OCI-LY1 (cell line): ENCODE measurements at regions not wholly inside any gene's neighbourhood (a gene's known extent, or its start where the extent isn't known, plus 50 kb on each side); places are given as distances from the start of the nearest gene placed in this dataset.

Experiments
- H2AFZ ChIP-seq: fragments of 200-600 bp; sonication (generic), shearing (Covaris generic); 2 replicates; pipeline ENCODE4 v1.6.0; 2014; ENCODE audit warnings: antibody characterized with exemption, mild to moderate bottlenecking, low read length
- H3F3A ChIP-seq: fragments of 200-600 bp; sonication (generic), shearing (Covaris generic); 2 replicates; pipeline ENCODE4 v1.6.0; 2014; ENCODE audit warnings: mild to moderate bottlenecking, antibody characterized with exemption, low read length, moderate library complexity; ENCODE audit not compliant: insufficient read depth
- H3K27ac ChIP-seq: fragments of 200-600 bp; sonication (generic); 2 replicates; pipeline ENCODE4 v1.5.1; 2014; ENCODE audit warnings: low read length, mixed run types, mild to moderate bottlenecking, low read depth; ENCODE audit not compliant: poor library complexity, severe bottlenecking
- H3K27me3 ChIP-seq: fragments of 200-600 bp; sonication (generic); 2 replicates; pipeline ENCODE4 v1.6.0; 2014; ENCODE audit warnings: antibody characterized with exemption, mild to moderate bottlenecking, low read length, moderate library complexity; ENCODE audit not compliant: insufficient read depth
- H3K36me3 ChIP-seq: fragments of 200-600 bp; sonication (generic); 2 replicates; pipeline ENCODE4 v1.6.1; 2014; ENCODE audit warnings: mild to moderate bottlenecking, antibody characterized with exemption, low read length, moderate library complexity, mixed read lengths; ENCODE audit not compliant: insufficient read depth
- H3K4me1 ChIP-seq: fragments of 200-600 bp; sonication (generic); 2 replicates; pipeline ENCODE4 v1.5.1; 2014; ENCODE audit warnings: mild to moderate bottlenecking, low read length, moderate library complexity; ENCODE audit not compliant: insufficient read depth, severe bottlenecking
- H3K4me2 ChIP-seq: fragments of 200-600 bp; sonication (generic), shearing (Covaris generic); 2 replicates; pipeline ENCODE4 v1.6.1; 2014; ENCODE audit warnings: low read length
- H3K4me3 ChIP-seq: fragments of 200-600 bp; sonication (generic); 2 replicates; pipeline ENCODE4 v1.5.1; 2014; ENCODE audit warnings: low read length, low read depth, mild to moderate bottlenecking, mixed read lengths; ENCODE audit not compliant: poor library complexity, severe bottlenecking
- H3K79me2 ChIP-seq: fragments of 200-600 bp; shearing (Covaris generic); 2 replicates; pipeline ENCODE4 v1.6.1; 2016; ENCODE audit warnings: mixed run types, low read length, mixed read lengths; ENCODE audit not compliant: insufficient read depth
- H3K9ac ChIP-seq: fragments of 200-600 bp; sonication (generic), shearing (Covaris generic); 2 replicates; pipeline ENCODE4 v1.6.1; 2014; ENCODE audit warnings: mild to moderate bottlenecking, low read length, mixed read lengths
- H3K9me2 ChIP-seq: fragments of 200-600 bp; sonication (generic), shearing (Covaris generic); 2 replicates; pipeline ENCODE4 v1.6.1; 2014; ENCODE audit warnings: low read depth, mild to moderate bottlenecking, low read length, mixed read lengths
- H3K9me3 ChIP-seq: fragments of 200-600 bp; shearing (Covaris generic); 2 replicates; pipeline ENCODE4 v1.6.1; 2014; ENCODE audit warnings: low read length, mixed read lengths
- H4K20me1 ChIP-seq: fragments of 200-600 bp; sonication (generic), shearing (Covaris generic); 2 replicates; pipeline ENCODE4 v1.6.0; 2016; ENCODE audit warnings: mild to moderate bottlenecking, low read length; ENCODE audit not compliant: insufficient read depth
- EZH2 ChIP-seq: fragments of 200-600 bp; sonication (generic), shearing (Covaris generic); IDR thresholded peaks from 2 replicates; pipeline ENCODE4 v1.8.0; 2017; ENCODE audit warnings: borderline replicate concordance, mixed run types, mild to moderate bottlenecking, antibody characterized with exemption, low read length, moderate library complexity, mixed read lengths
- TF ChIP-seq, protein P1 (sequence below): fragments of 200-600 bp; sonication (generic), shearing (Covaris generic); IDR thresholded peaks from 2 replicates; pipeline ENCODE4 v1.5.1; 2017; ENCODE audit warnings: mild to moderate bottlenecking, antibody characterized with exemption, low read length, moderate library complexity, mixed read lengths

DNA sequence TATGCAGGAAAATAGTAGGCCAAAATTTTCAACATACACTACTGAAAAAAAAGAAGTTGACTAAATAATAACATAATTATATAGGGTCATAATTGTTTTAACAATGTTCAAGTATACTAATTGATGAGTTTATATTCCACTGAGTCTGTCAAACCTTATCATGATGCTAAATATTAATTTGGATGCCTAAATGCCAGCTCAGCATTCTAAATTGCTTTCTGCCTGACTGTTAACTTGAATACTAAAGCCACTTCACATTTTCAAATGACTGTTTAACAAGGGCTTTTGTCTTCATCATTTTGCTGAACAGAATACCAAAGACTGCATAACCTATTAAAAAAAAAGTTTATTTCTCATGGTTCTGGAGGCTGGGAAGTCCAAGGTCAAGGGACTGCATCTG is 232.8 kb downstream of the DOK5 start:
- Histone ChIP-seq H3K4me3 (no peak overlapping the region), H3K36me3 (no peaks in the 10 kb centered on the region)

DNA sequence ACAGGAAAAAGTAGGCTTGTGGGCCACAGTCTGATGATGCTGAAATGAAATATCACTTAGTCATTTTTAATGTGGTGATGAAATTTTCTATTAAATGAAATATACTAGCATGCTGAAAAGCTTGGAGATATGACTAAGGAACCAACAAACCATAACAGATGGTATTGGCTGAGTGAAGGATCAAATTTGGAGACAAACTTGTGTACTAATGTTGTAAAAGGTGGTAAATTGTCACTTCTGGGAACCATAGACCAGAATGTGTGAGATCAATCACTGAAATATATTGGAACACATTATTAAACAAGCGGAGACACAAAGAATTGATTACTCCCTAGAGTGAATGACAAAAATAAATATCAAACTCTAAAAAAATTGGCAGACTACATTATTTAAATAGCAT is 232.4 kb downstream of the DOK5 start:
- Histone ChIP-seq H3K79me2 (no peaks in the 10 kb centered on the region), H3K27ac (no peak overlapping the region), H3K27me3 (no peaks in the 10 kb centered on the region), H3K9ac (no peak overlapping the region), H2AFZ (no peak overlapping the region), H3K4me3 (no peak overlapping the region), H3K4me2 (no peak overlapping the region), H3K4me1 (no peaks in the 10 kb centered on the region), H3K9me2 (no peaks in the 10 kb centered on the region), H3K9me3 (no peaks in the 10 kb centered on the region), H3K36me3 (no peaks in the 10 kb centered on the region), H3F3A (no peaks in the 10 kb centered on the region), H4K20me1 (no peaks in the 10 kb centered on the region)
- no peak for TF ChIP-seq EZH2
- TF ChIP-seq, protein P1, sequence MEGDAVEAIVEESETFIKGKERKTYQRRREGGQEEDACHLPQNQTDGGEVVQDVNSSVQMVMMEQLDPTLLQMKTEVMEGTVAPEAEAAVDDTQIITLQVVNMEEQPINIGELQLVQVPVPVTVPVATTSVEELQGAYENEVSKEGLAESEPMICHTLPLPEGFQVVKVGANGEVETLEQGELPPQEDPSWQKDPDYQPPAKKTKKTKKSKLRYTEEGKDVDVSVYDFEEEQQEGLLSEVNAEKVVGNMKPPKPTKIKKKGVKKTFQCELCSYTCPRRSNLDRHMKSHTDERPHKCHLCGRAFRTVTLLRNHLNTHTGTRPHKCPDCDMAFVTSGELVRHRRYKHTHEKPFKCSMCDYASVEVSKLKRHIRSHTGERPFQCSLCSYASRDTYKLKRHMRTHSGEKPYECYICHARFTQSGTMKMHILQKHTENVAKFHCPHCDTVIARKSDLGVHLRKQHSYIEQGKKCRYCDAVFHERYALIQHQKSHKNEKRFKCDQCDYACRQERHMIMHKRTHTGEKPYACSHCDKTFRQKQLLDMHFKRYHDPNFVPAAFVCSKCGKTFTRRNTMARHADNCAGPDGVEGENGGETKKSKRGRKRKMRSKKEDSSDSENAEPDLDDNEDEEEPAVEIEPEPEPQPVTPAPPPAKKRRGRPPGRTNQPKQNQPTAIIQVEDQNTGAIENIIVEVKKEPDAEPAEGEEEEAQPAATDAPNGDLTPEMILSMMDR, result no peak

More for the DNA sequence above, 232.8 kb downstream of the DOK5 start:
- no peak for TF ChIP-seq EZH2
- TF ChIP-seq, protein P1, result no peak
- no peaks in the 10 kb centered on the region for H3F3A ChIP-seq
- no peak overlapping the region for H2AFZ ChIP-seq
- H3K9me2 ChIP-seq, result no peaks in the 10 kb centered on the region
- H3K4me1 ChIP-seq, result no peaks in the 10 kb centered on the region
- no peak overlapping the region for H3K27ac ChIP-seq
- H3K4me2 ChIP-seq, result no peak overlapping the region
- no peaks in the 10 kb centered on the region for H3K27me3 ChIP-seq
- H3K9me3 ChIP-seq, result no peaks in the 10 kb centered on the region
- H3K9ac ChIP-seq, result no peak overlapping the region
- H3K79me2 ChIP-seq, result no peaks in the 10 kb centered on the region
- H4K20me1 ChIP-seq, result no peaks in the 10 kb centered on the region

DNA sequence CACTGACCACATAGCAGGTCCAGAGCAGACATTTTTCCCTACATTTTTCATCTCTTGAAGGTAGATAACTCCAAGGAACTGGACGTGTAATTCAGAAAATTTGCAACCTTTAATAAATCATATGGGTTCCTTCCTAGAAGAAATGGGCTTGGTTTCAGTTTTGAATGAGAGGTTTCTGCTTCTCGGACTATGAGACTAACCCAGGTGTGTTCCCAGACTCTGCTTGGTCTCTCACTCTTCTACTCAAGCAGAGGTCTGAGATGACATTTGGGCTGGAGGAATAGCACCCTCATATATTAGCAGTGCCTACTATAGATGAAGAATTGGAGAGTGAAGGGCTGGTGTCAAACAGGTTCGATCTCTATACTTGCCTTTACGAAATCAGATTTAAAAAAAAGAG is 231.2 kb downstream of the DOK5 start:
- no peaks in the 10 kb centered on the region for H3K9me3 ChIP-seq
- H3K9me2 ChIP-seq, result no peaks in the 10 kb centered on the region
- no peak overlapping the region for H3K9ac ChIP-seq
- no peaks in the 10 kb centered on the region for H3K79me2 ChIP-seq
- H3K27ac ChIP-seq, result no peak overlapping the region
- H3K4me3 ChIP-seq, result no peak overlapping the region
- H2AFZ ChIP-seq, result no peak overlapping the region
- no peak overlapping the region for H3K4me2 ChIP-seq
- H4K20me1 ChIP-seq, result no peaks in the 10 kb centered on the region
- H3F3A ChIP-seq, result no peaks in the 10 kb centered on the region
- no peaks in the 10 kb centered on the region for H3K36me3 ChIP-seq
- no peaks in the 10 kb centered on the region for H3K4me1 ChIP-seq
- H3K27me3 ChIP-seq, result no peaks in the 10 kb centered on the region
- TF ChIP-seq EZH2, result no peak
- TF ChIP-seq, protein P1, result no peak
